Medulla oblongata (tissue), 1 donor: ENCODE measurements at regions not wholly inside any gene's neighbourhood (a gene's known extent, or its start where the extent isn't known, plus 50 kb on each side); places are given as distances from the start of the nearest gene placed in this dataset.

Source experiments
- DNase-seq: peaks from one replicate; pipeline ENCODE4 v3.0.0-alpha.2; 2015; ENCODE audit errors: extremely low spot score

DNA sequence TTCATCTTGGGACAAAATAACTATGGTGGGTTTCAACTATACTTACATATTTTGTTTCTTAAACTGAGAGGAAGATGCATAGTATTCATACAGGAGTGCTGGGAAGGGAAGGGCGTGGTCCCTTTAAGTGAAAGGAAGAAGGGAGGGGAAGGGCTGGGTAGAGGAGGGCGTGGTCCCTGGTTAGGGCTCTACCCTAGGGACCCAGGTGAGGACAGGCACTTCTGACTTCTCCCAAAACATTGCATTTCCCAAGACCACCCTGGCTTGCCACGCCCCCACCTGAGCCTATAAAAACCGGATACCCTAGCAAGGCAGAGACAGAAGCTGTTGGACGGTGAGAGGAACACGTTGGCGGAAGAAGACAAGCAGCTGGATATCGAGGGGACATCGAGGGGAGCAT is 157.6 kb upstream of the PLXNA4 start:
- no peak for DNase-seq

GRCh38 chr7:132732321-132732865 is 156.1 kb upstream of the PLXNA4 start:
- DNase-seq, result no peak

DNA sequence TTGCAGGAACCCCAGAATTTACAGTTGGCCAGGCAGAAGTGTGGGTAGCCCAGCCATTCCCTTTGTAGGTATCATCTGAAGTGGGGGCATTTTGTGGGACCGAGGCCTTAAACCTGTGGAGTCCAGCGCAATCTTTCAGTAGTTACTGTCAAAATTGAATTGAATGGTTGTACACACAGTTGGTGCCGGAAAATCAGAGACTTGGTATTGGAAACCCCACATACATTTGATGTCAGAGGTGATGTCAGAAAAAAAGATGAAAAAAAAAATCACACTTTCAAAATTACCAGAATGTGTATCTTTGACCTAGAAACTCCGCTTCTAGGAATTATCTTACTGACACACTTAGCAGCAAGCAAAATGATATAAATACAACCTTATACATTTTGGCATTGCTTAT is 153.8 kb upstream of the PLXNA4 start:
- no peak for DNase-seq

DNA sequence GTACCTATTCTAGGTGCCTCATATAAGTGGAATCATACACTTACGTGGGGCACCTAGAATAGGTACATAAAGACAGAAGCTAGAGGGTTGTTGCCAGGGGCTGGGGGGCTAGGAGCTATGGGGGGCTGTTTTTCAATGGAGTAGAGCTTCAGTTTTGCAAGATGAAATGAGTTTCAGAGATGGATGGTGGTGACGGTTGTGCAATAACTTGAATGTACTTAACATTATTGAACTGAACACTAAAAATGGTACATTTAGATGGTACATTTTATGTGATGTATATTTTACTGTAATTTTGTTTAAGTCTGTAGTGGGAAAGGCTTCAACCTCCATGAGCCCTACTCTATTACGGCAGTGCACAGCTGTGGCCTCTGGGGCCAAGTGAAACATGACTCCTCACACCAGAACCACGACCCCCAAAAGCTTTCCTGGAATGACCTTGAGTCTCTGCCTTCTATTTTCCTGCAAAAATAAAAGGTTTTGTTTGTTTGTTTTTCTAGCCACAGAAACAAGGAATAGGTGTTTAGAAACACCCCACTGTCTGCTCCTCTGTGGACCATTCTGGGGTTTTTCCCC is 147.3 kb upstream of the PLXNA4 start:
- DNase-seq, result no peak

- no peak for DNase-seq
Observed at GRCh38 chr7:132720835-132721234, 144.6 kb upstream of the PLXNA4 start.

GRCh38 chr7:132713893-132714292 is 137.6 kb upstream of the PLXNA4 start:
- DNase-seq, result no peak

GRCh38 chr7:132709971-132710567 is 133.8 kb upstream of the PLXNA4 start:
- DNase-seq, result no peak

GRCh38 chr7:132708470-132708869 is 132.2 kb upstream of the PLXNA4 start:
- no peak for DNase-seq

DNA sequence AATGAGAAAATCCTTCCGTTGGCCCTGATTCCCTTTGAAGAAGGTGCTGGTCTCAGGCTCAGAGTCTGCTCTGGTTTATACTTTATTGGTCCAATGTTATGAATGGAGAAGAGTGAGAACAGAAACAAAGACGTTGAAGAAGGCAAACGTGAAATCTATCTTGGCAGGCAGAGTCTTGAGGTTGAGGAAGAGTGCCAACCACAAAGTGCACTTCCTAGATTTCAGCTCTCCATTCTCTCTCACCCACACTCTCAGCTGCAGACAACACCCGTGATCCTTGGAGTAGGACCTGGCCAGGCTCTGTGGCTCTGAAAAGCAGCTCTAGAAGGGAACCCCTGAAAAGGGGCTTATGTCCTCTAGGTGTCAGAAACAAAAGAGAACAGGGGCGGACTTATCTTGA is 128.9 kb upstream of the PLXNA4 start:
- DNase-seq, result peak; percentile 31

DNA sequence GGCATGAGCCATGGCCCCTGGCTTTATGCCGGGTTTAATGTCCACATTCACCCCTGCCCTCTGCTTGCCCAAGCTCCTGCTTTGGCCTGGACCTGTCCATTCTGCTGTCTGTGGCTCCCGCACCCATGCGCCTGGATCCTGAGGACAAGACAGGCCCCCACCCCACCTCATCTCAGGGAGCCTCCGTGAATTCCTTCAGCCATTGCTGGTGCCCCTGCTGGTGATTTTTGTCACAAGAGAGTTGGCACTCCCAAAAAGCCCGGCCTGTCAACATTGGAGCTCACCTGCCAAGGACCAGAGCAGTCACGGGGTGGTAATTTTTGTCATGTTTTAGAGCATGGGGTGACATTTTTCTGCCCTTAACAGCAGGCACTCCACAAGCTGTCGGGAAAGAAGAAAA is 127.5 kb upstream of the PLXNA4 start:
- DNase-seq, result no peak

- DNase-seq, result no peak
Observed at GRCh38 chr7:132697003-132697402, 120.7 kb upstream of the PLXNA4 start.

DNA sequence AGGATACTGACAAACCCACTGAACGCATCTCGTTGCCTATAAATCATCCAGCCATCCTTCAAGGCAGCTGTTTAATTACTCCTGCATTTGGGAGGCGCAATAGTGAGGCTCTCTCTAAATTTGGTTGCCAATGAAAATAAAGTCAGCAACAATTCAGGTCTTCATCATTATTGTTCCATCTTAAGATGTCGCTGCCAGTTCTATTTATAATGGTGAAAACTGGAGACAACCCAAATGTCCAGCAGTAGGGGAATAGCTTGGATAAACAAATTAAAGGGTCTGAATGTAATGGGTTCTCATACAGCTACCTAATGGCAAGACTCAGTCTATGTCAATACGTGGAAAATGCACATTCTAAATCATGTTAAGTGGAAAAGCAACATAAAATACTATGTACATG is 120.1 kb upstream of the PLXNA4 start:
- no peak for DNase-seq

DNA sequence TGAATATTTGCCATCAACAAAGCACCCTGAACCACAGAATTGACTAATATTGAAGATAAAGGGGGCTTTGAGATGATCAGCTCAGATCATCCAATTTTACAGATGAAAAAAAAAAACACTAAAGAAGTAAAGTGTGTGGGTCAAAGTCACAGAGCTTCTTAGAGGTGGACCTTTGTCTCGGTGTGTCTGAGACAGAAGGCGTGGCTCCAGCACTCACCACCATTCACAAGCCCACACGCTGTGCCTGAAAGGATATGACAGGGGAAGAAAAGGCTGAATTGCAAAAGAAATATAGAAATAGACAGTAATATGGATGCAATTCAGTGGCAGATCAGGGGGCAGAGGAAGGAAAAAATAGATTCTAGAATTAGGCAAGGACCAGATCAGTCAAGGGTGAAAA is 114.9 kb upstream of the PLXNA4 start:
- no peak for DNase-seq

GRCh38 chr7:132690174-132690573 is 113.9 kb upstream of the PLXNA4 start:
- DNase-seq, result no peak

GRCh38 chr7:132687981-132688383 is 111.7 kb upstream of the PLXNA4 start:
- DNase-seq, result no peak

GRCh38 chr7:132687016-132687415 is 110.7 kb upstream of the PLXNA4 start:
- no peak for DNase-seq

GRCh38 chr7:132685277-132685676 is 109.0 kb upstream of the PLXNA4 start:
- no peak for DNase-seq

DNA sequence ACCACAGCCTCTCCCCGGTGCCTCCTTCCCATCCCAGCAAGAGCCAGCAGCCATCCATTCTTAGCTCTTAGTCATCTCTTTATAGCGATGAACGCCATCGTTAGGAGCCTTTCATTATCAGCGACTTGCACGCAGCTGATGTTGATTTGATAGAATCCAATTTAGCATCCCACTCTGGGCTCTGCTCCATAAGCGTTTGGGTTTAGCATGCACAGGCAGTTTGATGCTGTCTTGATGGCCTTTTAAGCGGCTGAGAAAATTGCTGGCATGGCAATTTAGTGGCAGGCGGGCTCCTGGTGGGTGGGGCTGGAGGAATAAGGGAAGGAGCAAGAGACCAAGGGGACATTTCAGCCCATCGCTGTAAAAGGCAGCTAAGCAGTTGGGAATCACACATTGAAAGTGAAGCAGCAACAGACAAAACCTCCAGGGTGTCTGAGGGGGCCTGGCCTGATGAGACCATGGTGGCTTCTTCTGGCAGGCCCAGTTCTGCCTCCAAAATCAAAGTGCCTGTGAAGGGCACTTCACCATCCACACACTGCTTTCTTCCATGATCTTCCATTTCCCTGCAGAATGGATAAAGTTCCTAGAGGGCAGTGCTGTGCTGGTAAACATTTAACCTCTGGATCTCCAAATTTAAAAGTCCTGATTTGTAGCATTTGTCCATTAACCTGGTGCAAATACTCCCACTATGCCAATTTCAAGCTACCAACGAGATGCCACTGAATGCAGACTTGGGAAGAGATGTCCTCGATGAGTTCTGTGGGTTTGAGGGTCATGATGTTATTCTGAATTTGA is 107.8 kb upstream of the PLXNA4 start:
- no peak for DNase-seq

GRCh38 chr7:132681951-132682350 is 105.7 kb upstream of the PLXNA4 start:
- no peak for DNase-seq

- no peak for DNase-seq
Observed at GRCh38 chr7:132680590-132680989, 104.3 kb upstream of the PLXNA4 start.

GRCh38 chr7:132678656-132679055 is 102.4 kb upstream of the PLXNA4 start:
- DNase-seq, result no peak

GRCh38 chr7:132677918-132678317 is 101.6 kb upstream of the PLXNA4 start:
- DNase-seq, result peak; percentile 11
